ENCODE measurements at regions not wholly inside any gene's neighbourhood (a gene's known extent, or its start where the extent isn't known, plus 50 kb on each side); places are given as distances from the start of the nearest gene placed in this dataset.
"Not testable (repeated sequence)": the region's sequence is repeated elsewhere in the genome, so short reads cannot be mapped to it uniquely, and the experiment has no call there.

DNA sequence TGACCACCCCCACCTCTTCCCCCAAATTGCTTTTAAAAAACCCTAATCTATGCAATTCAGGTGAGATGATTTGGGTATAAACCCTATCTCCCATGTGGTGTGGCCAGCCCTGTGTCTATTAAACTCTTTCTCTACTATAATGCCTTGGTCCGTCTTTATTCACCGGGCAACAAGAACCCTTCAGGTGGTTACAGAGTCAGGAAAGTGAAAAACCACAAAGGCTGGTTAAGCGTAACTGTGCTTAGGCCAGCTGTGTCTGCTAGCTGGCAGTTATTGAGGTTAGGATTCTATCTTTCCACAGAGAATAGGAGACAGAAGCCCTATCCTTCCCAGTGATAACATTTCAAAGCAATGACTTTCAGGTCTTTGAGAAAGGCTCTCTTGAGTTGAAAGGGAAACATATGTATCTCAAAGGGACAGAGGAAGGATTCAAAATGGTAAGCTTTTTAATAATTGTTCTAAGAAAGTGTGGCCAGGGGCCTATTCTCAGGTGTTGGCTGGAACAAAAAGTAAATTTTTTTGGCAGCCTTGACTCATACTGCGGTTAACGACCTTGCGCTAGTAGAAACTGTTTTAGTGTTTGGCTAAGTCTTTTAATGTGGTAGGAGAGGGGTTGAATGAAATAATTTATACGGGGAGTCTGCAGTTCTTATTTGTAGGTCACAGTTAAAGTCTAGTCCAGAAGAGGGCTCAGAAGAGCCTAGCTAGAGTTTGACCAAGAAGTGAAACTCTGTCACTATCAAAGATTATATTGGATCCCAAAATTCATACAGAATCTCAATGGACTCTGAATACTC is 89.0 kb downstream of the NPAP1 start:
- Histone ChIP-seq H3K9ac (ENCODE audit: low read length) (no peak overlapping the region), H3K27ac (ENCODE audit: low read length) (no peak overlapping the region), H3K4me3 (ENCODE audit: low read length) (no peak overlapping the region), H3K4me1 (ENCODE audit: control insufficient read depth, low read depth, low read length) (no peaks in the 10 kb centered on the region), H3K36me3 (ENCODE audit: control insufficient read depth, low read depth, low read length) (no peaks in the 10 kb centered on the region), H3K27me3 (ENCODE audit: control insufficient read depth, insufficient read depth, low read length) (no peaks in the 10 kb centered on the region), H3K9me3 (ENCODE audit: control insufficient read depth, low read depth, low read length) (peaks cover 4% of the 10 kb centered on the region)

DNA sequence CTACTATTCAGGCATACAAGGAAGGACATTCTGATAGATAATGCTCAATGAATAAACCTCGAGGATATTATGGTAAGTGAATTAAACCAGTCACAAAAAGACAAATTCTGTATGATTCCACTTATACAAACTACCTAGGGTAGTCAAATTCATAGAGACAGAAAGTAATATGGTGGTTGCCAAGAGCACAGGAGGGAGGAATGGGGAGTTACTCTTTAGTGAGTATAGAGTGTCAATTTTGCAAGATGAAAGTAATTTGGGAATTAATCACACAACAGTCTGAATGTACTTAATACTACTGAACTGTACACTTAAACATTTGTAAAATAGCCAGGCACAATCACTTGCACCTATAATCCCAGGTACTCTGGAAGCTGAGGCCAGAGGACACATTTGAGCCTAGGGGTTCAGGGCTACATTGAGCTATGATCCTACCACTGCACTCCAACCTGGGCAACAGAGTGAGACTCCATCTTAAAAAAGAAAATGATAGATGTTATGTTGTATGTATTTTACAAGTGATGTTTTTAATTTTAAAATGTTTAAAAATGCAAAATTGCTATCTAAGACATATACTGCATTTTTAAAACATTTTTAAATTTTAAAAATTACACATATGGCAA is 91.0 kb downstream of the NPAP1 start:
- no peak overlapping the region for H3K27ac ChIP-seq (ENCODE audit: low read length)
- H3K27me3 ChIP-seq (ENCODE audit: control insufficient read depth, insufficient read depth, low read length) = no peaks in the 10 kb centered on the region
- H3K4me3 ChIP-seq (ENCODE audit: low read length) = no peak overlapping the region
- H3K36me3 ChIP-seq (ENCODE audit: control insufficient read depth, low read depth, low read length) = no peaks in the 10 kb centered on the region
- H3K4me1 ChIP-seq (ENCODE audit: control insufficient read depth, low read depth, low read length) = peaks cover 4% of the 10 kb centered on the region
- peaks cover 6% of the 10 kb centered on the region for H3K9me3 ChIP-seq (ENCODE audit: control insufficient read depth, low read depth, low read length)
- no peak overlapping the region for H3K9ac ChIP-seq (ENCODE audit: low read length)

DNA sequence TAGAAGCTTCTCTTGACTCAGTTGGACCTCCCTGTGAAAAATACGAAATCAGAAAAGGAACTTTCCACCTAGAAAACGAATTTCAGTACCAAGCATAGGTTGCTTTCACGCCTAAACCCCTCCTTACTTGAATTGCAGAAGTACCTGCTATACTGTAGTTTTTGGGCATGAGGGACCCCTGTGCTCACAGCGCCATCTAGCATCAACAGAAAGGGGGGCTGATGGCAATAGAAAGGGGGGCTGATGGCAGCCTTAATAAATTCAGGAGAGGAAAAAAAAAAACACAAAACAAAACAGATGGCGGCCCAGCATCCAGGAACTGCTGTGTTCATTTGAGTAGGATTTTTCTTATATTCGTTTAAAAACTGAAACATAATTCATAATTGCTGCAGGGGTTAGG is 96.7 kb downstream of the NPAP1 start:
- Histone ChIP-seq H3K9me3 (ENCODE audit: control insufficient read depth, low read depth, low read length) (peaks cover 13% of the 10 kb centered on the region), H3K27ac (ENCODE audit: low read length) (peak overlapping the region; percentile 95), H3K27me3 (ENCODE audit: control insufficient read depth, insufficient read depth, low read length) (no peaks in the 10 kb centered on the region), H3K9ac (ENCODE audit: low read length) (peak overlapping the region; percentile 89), H3K36me3 (ENCODE audit: control insufficient read depth, low read depth, low read length) (no peaks in the 10 kb centered on the region), H3K4me3 (ENCODE audit: low read length) (peak overlapping the region; percentile 87), H3K4me1 (ENCODE audit: control insufficient read depth, low read depth, low read length) (peaks cover 9% of the 10 kb centered on the region)

DNA sequence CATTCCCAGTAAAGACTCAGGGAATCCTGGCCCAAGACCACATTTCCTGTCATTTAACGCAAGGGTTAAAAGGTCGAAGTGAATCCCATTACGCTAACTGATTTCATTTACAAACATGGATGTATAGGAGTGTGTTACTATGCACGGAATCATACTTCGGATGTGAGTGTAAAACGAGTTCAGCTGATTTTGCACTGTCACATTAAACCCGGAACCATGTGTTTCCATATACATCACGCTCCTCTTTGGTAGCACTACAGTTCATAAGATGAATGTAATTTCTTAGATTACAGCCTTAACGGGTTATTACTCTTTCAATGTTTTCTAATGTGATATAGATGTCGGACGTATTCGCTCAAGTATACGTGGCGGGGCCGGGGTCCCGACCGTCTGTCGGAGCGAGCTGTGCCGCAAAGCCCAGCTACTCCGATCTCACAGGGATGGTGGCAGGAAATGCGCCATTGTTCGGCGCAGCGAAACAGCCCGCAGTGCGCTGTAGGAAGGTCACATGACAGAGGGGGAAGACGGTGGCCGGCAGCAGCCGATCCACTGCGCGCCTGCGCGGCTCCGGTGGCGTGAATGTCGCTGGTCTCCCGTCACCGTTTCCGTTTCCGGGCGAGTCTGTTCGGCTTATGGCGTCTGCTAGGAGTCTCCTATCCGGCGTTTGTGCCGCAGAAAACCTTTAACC is 97.3 kb downstream of the NPAP1 start:
- peak overlapping the region; percentile 95 for H3K27ac ChIP-seq (ENCODE audit: low read length)
- H3K9ac ChIP-seq (ENCODE audit: low read length) = peak overlapping the region; percentile 89
- peak overlapping the region; percentile 87 for H3K4me3 ChIP-seq (ENCODE audit: low read length)

DNA sequence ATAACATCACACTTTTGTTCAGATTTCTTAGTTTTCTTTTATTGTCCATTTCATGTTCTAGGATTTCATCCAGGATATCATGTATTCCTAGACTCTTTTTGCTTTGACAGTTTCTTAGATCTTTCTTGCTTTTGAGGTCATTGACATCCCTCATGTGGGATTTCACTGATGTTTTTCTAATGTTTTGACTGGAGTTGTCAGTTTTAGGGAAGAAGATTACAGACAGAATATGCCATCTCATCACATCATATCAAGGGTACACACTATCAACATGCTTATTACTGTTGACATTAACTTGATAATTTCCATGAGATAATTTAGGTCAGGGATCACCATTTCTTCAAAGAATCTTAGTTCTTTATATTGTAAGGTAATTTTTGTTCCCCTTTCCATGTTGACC is 101.7 kb downstream of the NPAP1 start:
- peaks cover 17% of the 10 kb centered on the region for H3K9me3 ChIP-seq (ENCODE audit: control insufficient read depth, low read depth, low read length)
- no peaks in the 10 kb centered on the region for H3K36me3 ChIP-seq (ENCODE audit: control insufficient read depth, low read depth, low read length)
- H3K4me3 ChIP-seq (ENCODE audit: low read length) = no peak overlapping the region
- no peaks in the 10 kb centered on the region for H3K27me3 ChIP-seq (ENCODE audit: control insufficient read depth, insufficient read depth, low read length)
- H3K9ac ChIP-seq (ENCODE audit: low read length) = no peak overlapping the region
- H3K4me1 ChIP-seq (ENCODE audit: control insufficient read depth, low read depth, low read length) = no peaks in the 10 kb centered on the region
- no peak overlapping the region for H3K27ac ChIP-seq (ENCODE audit: low read length)

More for the DNA sequence above, 97.3 kb downstream of the NPAP1 start:
- Histone ChIP-seq H3K9me3 (ENCODE audit: control insufficient read depth, low read depth, low read length) (peaks cover 13% of the 10 kb centered on the region), H3K4me1 (ENCODE audit: control insufficient read depth, low read depth, low read length) (peaks cover 9% of the 10 kb centered on the region), H3K36me3 (ENCODE audit: control insufficient read depth, low read depth, low read length) (no peaks in the 10 kb centered on the region), H3K27me3 (ENCODE audit: control insufficient read depth, insufficient read depth, low read length) (no peaks in the 10 kb centered on the region)

DNA sequence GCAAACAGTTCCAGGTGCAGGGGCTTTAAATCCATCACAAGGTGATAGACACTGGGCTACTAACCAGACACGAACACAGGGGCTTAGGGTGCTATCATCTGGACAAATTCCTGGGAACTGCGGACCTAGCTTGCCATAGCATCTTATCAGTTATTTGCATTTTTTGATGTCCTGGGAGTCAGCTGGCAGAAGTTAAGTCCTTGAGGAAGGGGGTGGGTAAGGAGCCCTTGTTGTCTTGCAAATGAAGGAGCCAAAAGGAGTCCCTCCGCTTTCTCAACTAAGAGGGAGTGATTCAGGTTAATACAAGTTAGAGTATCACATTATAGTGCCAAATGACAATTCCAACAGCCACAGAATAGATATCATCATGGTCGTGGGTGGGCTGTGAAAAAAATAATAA is 108.9 kb downstream of the NPAP1 start:
- no peak overlapping the region for H3K27ac ChIP-seq (ENCODE audit: low read length)
- H3K9me3 ChIP-seq (ENCODE audit: control insufficient read depth, low read depth, low read length) = peaks cover 32% of the 10 kb centered on the region
- H3K4me1 ChIP-seq (ENCODE audit: control insufficient read depth, low read depth, low read length) = peaks cover 10% of the 10 kb centered on the region
- no peaks in the 10 kb centered on the region for H3K36me3 ChIP-seq (ENCODE audit: control insufficient read depth, low read depth, low read length)
- no peak overlapping the region for H3K9ac ChIP-seq (ENCODE audit: low read length)
- no peaks in the 10 kb centered on the region for H3K27me3 ChIP-seq (ENCODE audit: control insufficient read depth, insufficient read depth, low read length)
- H3K4me3 ChIP-seq (ENCODE audit: low read length) = peak overlapping the region; percentile 32

DNA sequence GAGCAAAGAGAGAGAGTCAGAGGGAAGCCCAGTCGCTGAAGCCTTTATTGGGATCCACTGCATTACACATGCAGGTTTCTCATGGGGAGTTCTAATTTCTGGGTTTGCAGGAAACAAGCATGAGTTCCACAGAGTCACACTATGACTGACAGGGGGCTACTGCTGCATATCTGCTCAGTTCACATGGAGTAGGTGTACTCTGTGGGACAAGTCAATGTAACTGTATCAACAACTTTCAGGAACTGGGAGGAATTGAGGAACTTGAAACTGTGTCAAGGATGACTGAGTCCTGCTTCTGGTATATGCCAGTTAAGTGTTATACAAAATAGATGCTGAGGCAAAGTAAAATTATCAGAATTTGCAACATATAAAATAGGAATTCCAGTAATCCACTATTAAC is 110.8 kb downstream of the NPAP1 start:
- no peaks in the 10 kb centered on the region for H3K36me3 ChIP-seq (ENCODE audit: control insufficient read depth, low read depth, low read length)

DNA sequence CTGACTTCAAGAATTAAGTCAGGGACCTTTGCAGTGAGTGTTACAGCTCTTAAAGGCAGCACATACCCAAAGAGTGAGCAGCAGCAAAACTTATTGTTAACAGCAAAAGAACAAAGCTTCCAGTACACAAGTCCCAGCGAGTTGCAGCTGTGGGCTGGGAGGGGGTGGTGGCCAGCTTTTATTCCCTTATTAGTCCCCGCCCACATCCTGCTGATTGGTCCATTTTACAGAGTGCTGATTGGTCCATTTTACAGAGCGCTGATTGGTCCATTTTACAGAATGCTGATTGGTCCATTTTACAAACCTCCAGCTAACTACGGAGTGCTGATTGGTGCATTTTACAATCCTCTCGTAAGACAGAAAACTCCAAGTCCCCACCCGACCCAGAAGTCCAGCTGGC is 127.0 kb downstream of the NPAP1 start:
- H3K9ac ChIP-seq (ENCODE audit: low read length); H3K36me3 ChIP-seq (ENCODE audit: control insufficient read depth, low read depth, low read length); H3K4me1 ChIP-seq (ENCODE audit: control insufficient read depth, low read depth, low read length); H3K27ac ChIP-seq (ENCODE audit: low read length); H3K4me3 ChIP-seq (ENCODE audit: low read length); H3K27me3 ChIP-seq (ENCODE audit: control insufficient read depth, insufficient read depth, low read length): not testable (repeated sequence)
- peaks cover 20% of the 10 kb centered on the region for H3K9me3 ChIP-seq (ENCODE audit: control insufficient read depth, low read depth, low read length)

More for the DNA sequence above, 110.8 kb downstream of the NPAP1 start:
- Histone ChIP-seq H3K4me3 (ENCODE audit: low read length) (no peak overlapping the region), H3K9me3 (ENCODE audit: control insufficient read depth, low read depth, low read length) (peaks cover 32% of the 10 kb centered on the region), H3K4me1 (ENCODE audit: control insufficient read depth, low read depth, low read length) (peaks cover 10% of the 10 kb centered on the region), H3K9ac (ENCODE audit: low read length) (no peak overlapping the region), H3K27me3 (ENCODE audit: control insufficient read depth, insufficient read depth, low read length) (no peaks in the 10 kb centered on the region), H3K27ac (ENCODE audit: low read length) (no peak overlapping the region)

DNA sequence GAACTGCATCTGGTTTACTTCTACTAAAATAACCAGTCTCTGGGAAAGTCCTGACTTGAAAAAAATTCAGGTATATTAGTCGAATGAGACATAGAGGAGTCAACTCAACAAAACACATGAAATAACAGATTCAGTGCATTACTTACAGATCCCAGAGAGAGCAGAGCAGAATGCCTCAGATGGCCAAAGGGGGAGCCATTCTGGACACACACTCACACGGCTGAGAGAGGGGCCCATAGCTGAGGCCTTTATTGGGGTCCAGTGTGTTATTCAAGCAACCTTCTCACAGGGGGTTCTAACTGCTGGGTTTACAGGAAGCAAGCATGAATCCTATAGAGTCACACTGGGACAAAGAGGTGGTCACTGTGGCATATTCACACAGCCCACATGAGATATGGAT is 135.1 kb upstream of the SNRPN start:
- Histone ChIP-seq H3K27me3 (ENCODE audit: control insufficient read depth, insufficient read depth, low read length) (no peaks in the 10 kb centered on the region), H3K36me3 (ENCODE audit: control insufficient read depth, low read depth, low read length) (no peaks in the 10 kb centered on the region), H3K4me1 (ENCODE audit: control insufficient read depth, low read depth, low read length) (peaks cover 13% of the 10 kb centered on the region), H3K27ac (ENCODE audit: low read length) (no peak overlapping the region), H3K9ac (ENCODE audit: low read length) (no peak overlapping the region), H3K9me3 (ENCODE audit: control insufficient read depth, low read depth, low read length) (peaks cover 1% of the 10 kb centered on the region), H3K4me3 (ENCODE audit: low read length) (no peak overlapping the region)

DNA sequence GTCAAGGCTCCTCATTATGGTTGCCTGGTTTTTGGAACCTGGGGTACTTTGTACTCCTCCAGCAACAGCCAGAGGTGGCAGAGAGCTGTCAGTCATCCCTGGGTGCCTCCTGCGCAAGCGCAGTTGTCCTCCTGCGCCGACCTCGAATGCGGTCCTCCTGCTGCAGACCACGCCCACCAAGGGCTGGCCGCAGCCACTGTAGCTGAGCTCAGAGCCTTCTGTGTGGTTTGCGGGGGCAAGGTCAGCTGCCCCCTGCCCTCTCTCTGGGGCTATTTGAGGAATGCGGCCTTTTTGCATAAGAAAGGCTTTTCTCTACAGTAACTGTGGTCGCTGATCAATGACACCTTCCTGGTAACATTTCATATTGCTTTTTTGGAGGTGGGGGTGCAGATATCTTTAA is 131.3 kb upstream of the SNRPN start:
- Histone ChIP-seq H3K36me3 (ENCODE audit: control insufficient read depth, low read depth, low read length) (no peaks in the 10 kb centered on the region), H3K27ac (ENCODE audit: low read length) (peak overlapping the region; percentile 88), H3K9me3 (ENCODE audit: control insufficient read depth, low read depth, low read length) (peaks cover 9% of the 10 kb centered on the region), H3K4me3 (ENCODE audit: low read length) (peak overlapping the region; percentile 58), H3K27me3 (ENCODE audit: control insufficient read depth, insufficient read depth, low read length) (no peaks in the 10 kb centered on the region), H3K9ac (ENCODE audit: low read length) (peak overlapping the region; percentile 61), H3K4me1 (ENCODE audit: control insufficient read depth, low read depth, low read length) (peaks cover 16% of the 10 kb centered on the region)

DNA sequence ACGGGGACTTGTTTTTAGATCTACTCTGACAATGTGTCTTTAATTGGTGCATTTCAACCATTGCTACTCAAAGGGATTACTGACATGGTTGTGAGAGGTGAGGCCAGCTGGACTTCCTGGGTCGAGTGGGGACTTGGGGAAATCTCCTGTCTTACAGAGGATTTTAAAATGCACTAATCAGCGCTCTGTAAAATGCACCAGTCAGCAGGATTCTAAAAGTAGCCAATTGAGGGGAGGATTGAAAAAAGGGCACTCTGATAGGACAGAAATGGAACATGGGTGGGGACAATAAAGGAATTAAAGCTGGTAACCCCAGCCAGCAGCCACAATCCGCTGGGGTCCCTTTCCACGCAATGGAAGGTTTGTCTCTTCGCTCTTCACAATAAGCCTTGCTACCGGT is 122.5 kb upstream of the SNRPN start:
- Histone ChIP-seq H3K9ac (ENCODE audit: low read length) (no peak overlapping the region), H3K27me3 (ENCODE audit: control insufficient read depth, insufficient read depth, low read length) (no peaks in the 10 kb centered on the region), H3K9me3 (ENCODE audit: control insufficient read depth, low read depth, low read length) (peaks cover 3% of the 10 kb centered on the region), H3K4me1 (ENCODE audit: control insufficient read depth, low read depth, low read length) (no peaks in the 10 kb centered on the region), H3K27ac (ENCODE audit: low read length) (no peak overlapping the region), H3K4me3 (ENCODE audit: low read length) (no peak overlapping the region), H3K36me3 (ENCODE audit: control insufficient read depth, low read depth, low read length) (no peaks in the 10 kb centered on the region)

Data from iPS-18a (cell line).